HG03521 (cell line): ENCODE measurements at regions not wholly inside any gene's neighbourhood (a gene's known extent, or its start where the extent isn't known, plus 50 kb on each side); places are given as distances from the start of the nearest gene placed in this dataset.
"Not testable (repeated sequence)": the region's sequence is repeated elsewhere in the genome, so short reads cannot be mapped to it uniquely, and the experiment has no call there.

Experiments used
- ATAC-seq: cut with Tn5 transposase; IDR thresholded peaks from one replicate; pipeline ENCODE4 v1.9.1; 2021; ENCODE audit warnings: mild to moderate bottlenecking, moderate library complexity; ENCODE audit not compliant: unreplicated experiment

DNA sequence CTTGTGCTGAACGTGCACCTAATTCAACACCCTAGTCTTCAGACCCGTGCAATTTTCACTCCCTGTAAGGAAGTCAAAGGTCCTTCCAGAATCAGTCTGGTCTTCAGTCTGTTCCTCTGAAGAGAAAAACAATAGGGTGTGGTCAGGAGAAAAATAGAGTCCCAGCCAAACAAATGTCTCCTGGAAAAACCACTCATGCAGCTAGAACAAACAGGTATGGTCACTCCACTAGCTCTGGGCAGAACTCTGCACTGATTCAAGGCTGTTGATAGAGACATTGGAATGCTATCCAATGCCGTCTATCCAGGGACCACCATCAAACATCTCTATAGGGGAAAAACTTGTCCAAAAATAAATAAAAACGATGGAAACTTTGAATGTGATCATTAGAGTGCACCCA is 81.8 kb upstream of the MAP3K1 start:
- ATAC-seq: no peak

DNA sequence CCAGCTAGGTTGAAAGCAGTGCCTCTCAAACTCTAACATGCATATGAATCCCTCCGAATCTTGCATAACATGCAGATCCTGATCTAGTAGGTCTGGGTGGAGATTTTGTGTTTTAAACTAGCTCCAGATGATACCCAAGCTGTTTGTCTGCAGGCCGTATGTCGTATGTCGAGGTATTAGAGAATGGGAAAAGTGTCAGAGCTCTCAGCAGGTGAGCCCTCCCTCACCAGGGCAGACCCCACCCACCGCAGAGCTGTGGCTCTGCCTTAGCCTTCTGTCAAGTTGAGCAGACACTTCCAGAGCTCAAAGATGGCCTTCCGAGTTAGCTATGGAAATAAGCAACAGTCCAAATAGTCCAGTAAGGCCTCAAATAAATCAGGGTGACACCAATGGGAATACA is 83.2 kb upstream of the MAP3K1 start:
- ATAC-seq: no peak

DNA sequence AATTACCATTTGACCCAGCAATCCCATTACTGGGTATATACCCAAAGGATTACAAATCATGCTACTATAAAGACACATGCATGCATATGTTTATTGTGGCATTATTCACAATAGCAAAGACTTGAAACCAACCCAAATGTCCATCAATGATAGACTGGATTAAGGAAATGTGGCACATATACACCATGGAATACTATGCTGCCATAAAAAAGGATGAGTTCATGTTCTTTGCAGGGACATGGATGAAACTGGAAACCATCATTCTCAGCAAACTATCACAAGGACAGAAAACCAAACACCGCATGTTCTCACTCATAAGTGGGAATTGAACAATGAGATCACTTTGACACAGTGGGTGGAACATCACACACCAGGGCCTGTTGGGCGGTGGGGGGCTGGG is 83.9 kb upstream of the MAP3K1 start:
- not testable (repeated sequence) for ATAC-seq

DNA sequence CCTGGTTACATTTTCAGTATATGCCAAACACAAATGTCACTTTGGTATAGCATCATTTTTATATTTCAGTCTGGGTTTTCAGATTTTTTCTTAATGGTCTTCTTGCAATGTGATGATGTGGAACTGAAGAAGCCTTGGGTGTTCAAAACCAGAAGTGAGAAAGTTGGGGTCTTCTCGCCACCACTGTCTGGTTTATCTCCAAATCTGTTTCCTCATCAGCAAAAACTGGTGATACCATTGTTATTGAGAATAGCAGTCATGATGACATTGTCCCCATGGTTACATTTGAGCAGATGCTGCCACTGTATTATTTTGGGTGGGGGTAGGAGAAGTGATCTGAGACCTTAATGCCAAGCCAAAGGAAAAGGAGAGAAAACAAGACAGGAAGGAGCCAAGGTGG is 85.9 kb upstream of the MAP3K1 start:
- no peak for ATAC-seq

DNA sequence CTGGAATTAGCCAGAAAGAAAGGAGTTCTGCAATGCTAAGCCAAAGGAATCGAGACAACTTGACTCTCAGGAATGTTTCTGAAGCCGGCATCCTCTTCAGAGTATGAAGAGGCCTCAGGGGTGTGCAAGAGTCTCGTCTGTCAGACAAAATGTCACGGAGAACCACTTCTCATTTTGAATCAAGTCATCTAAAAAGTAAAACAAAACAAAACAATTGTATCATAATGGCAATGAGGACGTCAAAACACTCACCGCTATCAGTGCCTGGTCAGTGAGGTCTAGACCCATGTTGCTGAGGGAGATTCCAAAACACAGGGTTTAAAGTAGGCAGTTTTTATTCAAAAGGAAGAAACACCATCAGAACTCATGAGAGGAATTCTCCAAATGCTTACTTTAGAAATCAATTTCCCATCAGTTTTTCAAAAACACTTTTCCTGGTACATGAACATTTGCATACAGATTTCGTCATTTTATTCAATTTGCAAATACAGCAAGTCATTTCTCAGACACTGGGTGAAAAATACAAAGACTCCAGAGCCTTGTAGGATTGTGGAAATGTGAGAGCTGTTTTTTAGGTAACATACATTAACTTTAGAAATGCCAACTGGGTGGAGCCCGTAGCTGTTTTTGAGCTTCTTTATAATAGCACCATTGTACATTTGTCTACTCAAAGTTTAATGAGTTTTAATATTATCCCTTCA is 89.5 kb upstream of the MAP3K1 start:
- ATAC-seq: no peak

DNA sequence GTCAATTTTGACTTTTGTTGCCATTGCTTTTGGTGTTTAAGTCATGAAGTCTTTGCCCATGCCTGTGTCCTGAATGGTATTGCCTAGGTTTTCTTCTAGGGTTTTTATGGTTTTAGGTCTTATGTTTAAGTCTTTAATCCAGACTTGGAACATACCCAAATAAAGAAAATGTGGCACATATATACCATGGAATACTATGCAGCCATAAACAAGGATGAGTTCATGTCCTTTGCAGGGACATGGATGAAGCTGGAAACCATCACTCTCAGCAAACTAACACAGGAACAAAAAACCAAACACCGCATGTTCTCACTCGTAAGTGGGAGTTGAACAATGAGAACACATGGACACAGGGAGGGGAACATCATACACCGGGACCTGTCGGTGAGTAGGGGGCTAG is 90.5 kb upstream of the MAP3K1 start:
- ATAC-seq: not testable (repeated sequence)

DNA sequence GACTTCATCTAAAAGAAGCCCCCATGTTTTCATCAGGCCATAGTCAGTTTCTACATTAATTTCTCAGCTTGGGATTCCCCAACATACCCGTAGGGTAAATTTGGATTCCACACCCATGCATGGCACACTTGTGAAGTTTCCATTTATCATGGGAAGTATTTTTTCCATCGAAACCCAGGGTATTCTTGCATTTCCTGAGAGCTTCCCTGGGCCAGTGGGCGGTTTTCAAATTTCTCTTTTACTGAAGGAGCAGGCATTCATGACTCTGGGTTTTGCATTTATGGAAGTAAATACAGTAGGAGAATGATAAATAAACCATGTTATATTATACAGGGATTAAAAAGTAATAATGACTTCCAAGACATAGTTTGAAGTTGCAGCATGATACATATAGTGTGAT is 93.0 kb upstream of the MAP3K1 start:
- no peak for ATAC-seq

DNA sequence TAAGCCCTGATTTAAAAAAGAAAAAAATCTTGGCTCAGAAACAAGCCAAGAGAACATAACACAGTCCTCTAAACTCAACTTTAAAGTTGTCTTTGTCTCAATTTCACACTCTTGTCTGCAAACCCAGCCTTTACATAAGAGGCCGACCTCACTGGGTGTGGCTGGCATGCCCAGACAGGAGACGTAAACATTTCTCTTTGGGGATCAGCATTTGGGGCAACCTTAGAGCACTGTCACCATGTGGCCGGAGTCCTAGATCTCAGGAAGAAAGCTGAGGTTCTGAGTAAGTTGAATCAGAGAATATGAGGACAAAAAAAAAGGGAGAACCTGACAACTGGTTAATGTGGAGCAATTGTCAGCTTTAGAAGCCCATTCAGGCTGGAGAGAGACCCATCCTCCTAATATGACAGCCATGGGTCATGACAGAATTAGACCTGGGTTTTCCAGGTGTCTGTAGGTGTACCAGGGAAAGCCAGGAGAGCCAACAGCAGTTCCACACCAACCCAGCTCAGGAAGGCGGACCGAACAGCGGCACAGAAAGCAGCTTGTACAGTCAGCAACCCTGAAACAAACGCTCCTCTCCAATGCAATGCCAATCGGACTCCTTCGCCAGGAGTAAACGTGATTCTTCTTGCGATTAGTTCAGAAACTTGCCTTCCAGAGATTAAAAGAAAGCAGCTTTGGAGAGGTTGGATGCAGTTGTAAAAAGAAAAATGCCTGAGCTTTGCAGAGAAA is 97.9 kb upstream of the MAP3K1 start:
- no peak for ATAC-seq

DNA sequence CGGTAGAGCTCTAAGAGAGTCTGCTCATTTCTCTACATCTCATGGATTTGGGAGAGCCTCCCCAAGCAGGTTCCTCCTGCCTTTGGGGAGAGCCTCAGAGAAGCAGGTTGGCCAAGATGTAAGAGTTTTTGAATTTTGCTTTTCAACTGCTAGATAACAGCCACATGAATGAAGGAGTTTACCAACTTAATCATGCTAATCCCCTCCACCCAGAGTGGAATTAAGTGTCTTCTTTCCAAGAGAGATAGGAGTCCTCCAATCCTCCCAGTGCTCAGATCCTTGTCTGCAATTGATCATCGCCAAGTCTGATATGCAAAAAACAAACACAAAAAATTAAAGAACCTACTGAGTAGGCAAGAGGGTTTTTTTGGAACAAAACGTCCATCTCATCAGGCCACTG is 99.4 kb upstream of the MAP3K1 start:
- ATAC-seq: no peak

DNA sequence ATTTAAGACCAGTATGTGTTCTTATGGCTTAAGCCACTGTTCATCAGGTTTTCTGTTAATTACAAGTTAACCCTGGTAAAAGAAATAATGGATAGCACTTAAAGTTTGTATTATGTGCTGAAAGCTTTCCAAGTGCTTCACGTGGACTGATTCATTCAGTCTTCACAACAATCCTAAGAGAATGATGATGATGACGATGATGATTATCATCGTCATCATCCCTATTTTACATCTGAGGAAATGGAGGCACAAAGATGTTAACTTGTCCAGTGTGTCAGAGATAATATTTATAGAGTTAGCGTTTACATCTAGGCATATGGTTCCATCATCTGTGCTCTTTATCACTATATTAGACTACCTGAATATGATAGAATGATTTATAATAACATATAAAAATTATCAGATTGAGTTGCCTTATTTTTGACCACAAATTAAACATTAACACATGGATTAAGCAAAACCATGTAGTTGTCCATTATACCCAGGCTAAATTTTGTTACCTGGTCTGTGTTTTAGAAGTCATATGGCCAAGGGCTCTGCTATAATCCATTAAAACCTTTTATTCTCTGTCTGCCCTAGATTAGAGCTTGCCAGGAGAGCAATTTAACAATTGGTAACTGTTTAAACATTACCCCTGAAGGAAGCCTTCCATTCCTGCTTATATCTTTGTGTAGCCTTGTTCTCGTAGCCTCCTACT is 102.3 kb upstream of the MAP3K1 start:
- ATAC-seq: no peak

DNA sequence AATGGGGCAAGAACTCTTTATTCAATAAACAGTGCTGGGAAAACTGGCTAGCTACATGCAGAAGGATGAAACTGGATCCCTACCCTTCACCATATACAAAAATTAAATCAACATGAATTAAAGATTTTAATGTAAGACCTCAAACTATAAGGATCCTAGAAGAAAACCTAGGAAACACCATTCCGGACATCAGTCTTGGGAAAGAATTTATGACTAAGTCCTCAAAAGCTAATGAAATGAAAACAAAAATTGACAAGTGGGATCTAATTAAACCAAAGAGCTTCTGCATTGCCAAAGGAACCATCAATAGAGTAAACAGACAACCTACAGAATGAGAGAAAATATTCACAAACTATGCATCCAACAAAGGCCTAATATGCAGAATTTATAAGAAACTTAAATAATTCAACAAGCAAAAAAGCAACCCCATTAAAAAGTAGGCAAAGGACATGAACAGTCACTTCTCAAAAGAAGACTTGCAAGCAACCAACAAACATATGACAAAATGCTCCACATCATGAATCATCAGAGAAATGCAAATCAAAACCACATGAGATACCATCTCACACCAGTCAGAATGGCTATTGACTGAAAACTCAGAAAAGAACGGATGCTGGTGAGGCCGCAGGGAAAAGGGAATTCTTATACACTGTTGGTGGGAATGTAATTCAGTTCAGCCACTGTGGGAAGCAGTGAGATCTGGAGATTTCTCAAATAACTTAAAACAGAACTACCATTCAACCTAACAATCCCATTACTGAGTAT is 104.3 kb upstream of the MAP3K1 start:
- no peak for ATAC-seq

DNA sequence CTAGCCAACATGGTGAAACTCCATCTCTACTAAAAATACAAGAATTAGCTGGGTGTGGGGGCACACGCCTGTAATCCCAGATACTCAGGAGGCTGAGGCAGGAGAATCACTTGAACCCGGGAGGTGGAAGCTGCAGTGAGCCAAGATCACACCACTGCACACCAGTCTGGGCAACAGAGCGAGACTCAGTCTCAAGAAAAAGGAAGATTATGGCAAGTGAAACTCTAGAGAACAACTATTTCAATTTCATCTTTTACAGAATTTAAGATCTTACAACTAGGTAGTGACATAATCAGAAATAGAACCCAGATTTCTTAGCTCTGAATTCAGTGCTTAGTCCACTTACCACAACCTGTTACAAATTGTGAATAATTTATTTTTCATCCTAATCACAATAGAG is 108.8 kb upstream of the MAP3K1 start:
- ATAC-seq: no peak

DNA sequence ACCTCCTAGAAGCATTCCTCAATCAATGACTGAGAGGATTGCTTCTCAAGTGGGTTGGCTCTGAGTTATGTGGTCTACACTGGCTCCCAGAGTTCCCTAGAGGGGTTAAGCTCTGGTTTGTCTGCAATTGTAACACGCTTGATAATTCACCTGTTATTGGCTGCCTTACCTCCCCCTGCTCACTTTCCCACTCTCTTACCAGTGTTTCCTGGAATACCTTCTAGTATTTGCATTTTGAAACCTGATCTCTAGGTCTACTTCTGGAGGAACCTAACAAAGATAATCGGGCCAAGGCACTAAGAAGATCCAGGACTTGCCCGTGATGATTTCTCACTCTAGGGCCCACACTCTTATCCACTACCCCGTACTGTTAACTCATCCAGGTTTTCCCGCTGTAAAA is 110.1 kb upstream of the MAP3K1 start:
- no peak for ATAC-seq

DNA sequence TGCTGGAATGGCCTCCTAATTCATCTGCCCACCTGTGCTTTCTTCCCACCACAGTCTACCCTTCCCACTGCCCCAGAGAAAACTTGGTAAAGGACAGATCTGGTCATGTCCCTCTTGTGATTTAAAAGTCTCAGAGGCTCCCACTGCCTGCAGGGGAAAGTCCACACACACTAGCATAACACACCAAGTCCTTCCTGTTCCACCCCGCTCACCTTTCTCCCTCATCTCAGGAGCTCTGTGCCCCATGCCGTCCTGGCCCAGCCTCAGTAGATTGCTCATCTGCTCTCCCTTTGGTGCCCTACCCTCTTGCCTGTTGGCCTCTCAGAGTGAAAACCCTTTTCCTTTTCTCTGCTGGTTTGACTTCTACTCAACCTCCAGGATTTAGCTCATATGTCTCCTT is 111.4 kb upstream of the MAP3K1 start:
- ATAC-seq: no peak

DNA sequence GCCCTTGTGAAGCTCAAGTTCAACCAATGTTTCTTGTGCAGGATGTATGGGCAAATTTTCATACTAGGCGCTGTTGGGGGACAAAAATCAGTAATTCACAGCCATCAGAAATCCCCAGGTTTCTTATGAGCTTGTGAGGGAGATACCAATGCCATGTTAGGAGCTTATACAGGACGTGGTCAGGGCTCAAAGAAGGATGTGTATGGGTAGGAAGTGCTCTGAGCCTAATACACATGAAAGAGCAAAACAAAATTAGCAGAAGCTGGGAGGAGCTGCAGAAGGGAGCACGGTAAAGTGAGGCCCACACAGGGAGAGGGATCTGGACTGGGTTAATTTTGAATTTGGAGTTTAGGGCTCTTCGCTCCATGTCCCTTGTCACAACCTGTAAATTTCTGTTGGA is 114.6 kb upstream of the MAP3K1 start:
- ATAC-seq: no peak

DNA sequence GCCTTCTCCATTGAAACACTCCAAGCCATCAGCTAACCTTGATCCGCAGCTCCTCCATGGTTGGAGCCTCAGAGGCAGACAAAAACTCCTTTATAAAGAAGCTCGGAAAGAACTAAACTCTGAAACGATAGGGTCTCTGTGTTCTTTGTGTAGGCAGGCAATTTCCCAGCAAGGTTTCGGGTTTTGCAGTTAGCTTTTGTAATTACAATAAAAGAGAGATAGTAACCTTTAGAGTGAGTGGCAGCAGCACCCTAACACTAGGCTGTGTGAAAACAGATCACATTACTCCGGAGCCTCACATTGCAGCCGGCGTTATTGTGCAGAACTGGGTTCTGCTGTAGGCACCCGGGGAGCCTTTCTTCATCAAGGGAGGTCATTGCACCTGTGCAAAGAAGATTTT is 115.8 kb upstream of the MAP3K1 start:
- ATAC-seq: no peak

DNA sequence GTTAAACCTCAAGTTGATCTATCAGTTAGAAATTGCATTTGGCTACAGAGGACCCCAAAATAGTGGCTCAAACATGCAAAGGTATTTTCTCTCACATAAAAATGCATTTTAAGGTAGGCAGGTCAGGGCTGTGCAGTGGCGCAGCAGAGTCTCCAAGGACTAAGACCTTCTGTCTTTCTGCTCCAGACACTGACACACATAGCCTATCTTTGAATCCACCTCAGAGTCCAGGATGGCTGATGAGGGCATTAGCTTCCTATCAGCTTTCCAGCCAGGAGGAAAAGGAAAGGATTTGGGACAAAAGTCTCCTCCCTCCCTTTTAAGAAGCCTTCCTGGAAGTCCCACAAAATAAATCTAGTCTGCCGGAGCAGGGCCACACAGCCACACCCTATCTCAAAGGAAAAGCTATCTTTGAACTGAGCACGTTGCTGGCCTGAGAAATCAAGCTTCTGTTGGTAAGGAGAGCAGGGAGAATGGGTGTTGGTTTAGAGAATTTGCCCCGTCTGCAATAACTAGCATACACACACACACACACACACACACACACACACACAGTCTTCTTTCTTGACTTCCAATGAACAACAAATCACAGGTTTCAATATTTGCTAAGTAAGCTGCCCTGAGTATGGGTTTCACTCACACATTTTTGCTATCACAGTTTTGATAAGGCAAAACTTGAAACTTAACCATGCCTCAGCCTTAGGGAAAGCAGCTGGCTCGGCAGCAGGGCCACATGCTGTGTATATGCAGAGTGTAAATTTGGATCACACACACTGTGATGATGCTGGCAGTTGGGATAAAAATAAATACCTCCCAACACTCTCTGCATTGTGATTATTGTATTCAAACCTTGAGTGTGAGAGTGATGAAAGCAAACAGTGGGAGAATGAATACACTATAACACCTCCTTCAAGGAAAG is 116.6 kb upstream of the MAP3K1 start:
- no peak for ATAC-seq

DNA sequence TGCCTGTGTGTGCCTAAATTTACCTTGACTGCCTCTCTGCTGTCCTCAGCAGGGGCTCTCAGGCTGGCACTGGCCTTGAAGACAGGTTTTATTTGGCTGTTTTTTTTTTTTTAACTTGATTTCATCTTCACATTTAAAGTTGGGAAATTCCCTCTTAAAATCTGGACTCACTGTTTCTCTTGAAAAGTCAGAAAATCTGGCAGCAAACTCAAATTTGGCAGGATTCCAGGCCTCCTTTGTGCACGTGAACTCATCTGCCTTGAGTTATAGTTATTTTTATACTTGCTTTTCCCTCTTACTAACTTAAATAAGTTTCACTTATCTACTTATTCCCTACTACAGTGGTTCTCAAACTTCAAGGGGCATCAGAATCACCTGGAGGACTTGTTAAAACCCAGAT is 118.4 kb upstream of the MAP3K1 start:
- no peak for ATAC-seq

DNA sequence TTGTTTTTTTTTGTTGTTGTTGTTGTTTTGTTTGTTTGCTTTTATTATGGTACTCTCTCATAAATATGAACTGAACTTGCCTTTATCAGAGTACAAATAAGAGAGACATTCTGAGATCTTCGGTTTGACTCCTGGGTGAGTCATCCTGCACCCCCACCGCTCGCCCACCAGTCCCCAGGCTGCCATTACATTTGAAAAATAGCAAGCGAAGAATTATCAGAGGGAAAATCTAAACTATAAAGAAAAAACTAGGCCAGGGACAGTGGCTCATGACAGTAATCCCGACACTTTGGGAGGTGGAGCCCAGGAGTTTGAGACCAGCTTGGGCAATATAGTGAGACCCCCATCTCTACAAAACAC is 122.1 kb upstream of the MAP3K1 start:
- ATAC-seq: no peak
